GM23338 (cell line): ENCODE measurements at regions not wholly inside any gene's neighbourhood (a gene's known extent, or its start where the extent isn't known, plus 50 kb on each side); places are given as distances from the start of the nearest gene placed in this dataset.

Source experiments
- ATAC-seq: fragments of 200-7000 bp; cut with Tn5 transposase; 3 replicates; pipeline ENCODE4 v1.9.1; 2020
- DNase-seq: peaks from one replicate; pipeline ENCODE4 v3.0.0-alpha.2; 2015; ENCODE audit warnings: low spot score
- H2AFZ ChIP-seq: fragments of 200-600 bp; sonication (generic); 2 replicates; pipeline ENCODE4 v1.8.0; 2016; ENCODE audit warnings: antibody characterized with exemption, mild to moderate bottlenecking, moderate library complexity
- H3F3A ChIP-seq: fragments of 200-600 bp; sonication (generic); replicated peaks from 2 replicates; pipeline ENCODE4 v1.8.0; 2017; ENCODE audit warnings: antibody characterized with exemption, mixed run types, low read depth
- H3K27ac ChIP-seq: fragments of 200-600 bp; sonication (generic); 2 replicates; pipeline ENCODE4 v1.6.1; 2016; ENCODE audit warnings: low read depth
- H3K27me3 ChIP-seq: fragments of 200-600 bp; sonication (generic); 2 replicates; pipeline ENCODE4 v1.8.0; 2016; ENCODE audit warnings: mild to moderate bottlenecking, mixed run types, moderate library complexity; ENCODE audit not compliant: insufficient read depth
- H3K36me3 ChIP-seq: fragments of 200-600 bp; sonication (generic); 2 replicates; pipeline ENCODE4 v1.8.0; 2016; ENCODE audit warnings: mild to moderate bottlenecking; ENCODE audit not compliant: insufficient read depth
- H3K4me1 ChIP-seq: fragments of 200-600 bp; sonication (generic); 2 replicates; pipeline ENCODE4 v1.8.0; 2016; ENCODE audit warnings: mild to moderate bottlenecking, moderate library complexity; ENCODE audit not compliant: insufficient read depth
- H3K4me2 ChIP-seq: fragments of 200-600 bp; sonication (generic); 2 replicates; pipeline ENCODE4 v1.7.1; 2017; ENCODE audit warnings: mixed run types
- H3K4me3 ChIP-seq: fragments of 200-600 bp; sonication (generic); 2 replicates; pipeline ENCODE4 v1.6.1; 2016; ENCODE audit warnings: mixed run types
- H3K79me2 ChIP-seq: fragments of 200-600 bp; sonication (generic); replicated peaks from 2 replicates; pipeline ENCODE4 v1.8.0; 2017; ENCODE audit warnings: mild to moderate bottlenecking; ENCODE audit not compliant: insufficient read depth
- H3K9me2 ChIP-seq: fragments of 200-600 bp; sonication (generic); 2 replicates; pipeline ENCODE4 v1.8.0; 2017; ENCODE audit not compliant: insufficient read depth
- H4K20me1 ChIP-seq: fragments of 200-600 bp; sonication (generic); replicated peaks from 2 replicates; pipeline ENCODE4 v1.8.0; 2017; ENCODE audit warnings: mild to moderate bottlenecking; ENCODE audit not compliant: insufficient read depth
- H3K27ac Mint-ChIP-seq: 2 replicates; pipeline ENCODE4 v1.8.0; 2020; ENCODE audit warnings: inconsistent platforms, mild to moderate bottlenecking, moderate library complexity, mixed read lengths
- H3K27me3 Mint-ChIP-seq: 3 replicates; pipeline ENCODE4 v1.8.0; 2022; ENCODE audit warnings: low read depth, mild to moderate bottlenecking, moderate library complexity, mixed read lengths, inconsistent platforms; ENCODE audit not compliant: insufficient read depth, poor library complexity
- H3K36me3 Mint-ChIP-seq: 3 replicates; pipeline ENCODE4 v1.8.0; 2021; ENCODE audit warnings: low read depth, mild to moderate bottlenecking, inconsistent platforms, moderate library complexity, mixed read lengths
- H3K4me1 Mint-ChIP-seq: 3 replicates; pipeline ENCODE4 v1.8.0; 2020; ENCODE audit warnings: mild to moderate bottlenecking, inconsistent platforms, mixed read lengths
- H3K4me3 Mint-ChIP-seq: 3 replicates; pipeline ENCODE4 v1.8.0; 2021; ENCODE audit warnings: moderate library complexity, mild to moderate bottlenecking, inconsistent platforms, mixed read lengths
- H3K9me3 Mint-ChIP-seq: 3 replicates; pipeline ENCODE4 v1.8.0; 2020; ENCODE audit warnings: moderate library complexity, mild to moderate bottlenecking, inconsistent platforms, mixed read lengths
- CTCF ChIP-seq, 2 experiments: fragments of 200-600 bp in 1 of 2; sonication (generic) in 1 of 2; conservative IDR thresholded peaks; 2 replicates each; pipeline versions ENCODE4 v1.5.1 to v1.6.1; 2016 to 2017; ENCODE audit warnings: antibody characterized with exemption in 2 of 2, low read depth in 2 of 2, mild to moderate bottlenecking in 2 of 2, moderate library complexity in 1 of 2
- EZH2 ChIP-seq: fragments of 200-600 bp; sonication (generic); IDR thresholded peaks from one replicate; pipeline ENCODE4 v1.8.0; 2017; ENCODE audit warnings: antibody characterized with exemption, mild to moderate bottlenecking, low read depth; ENCODE audit not compliant: unreplicated experiment
- EZH2phosphoT487 ChIP-seq: fragments of 200-600 bp; sonication (generic); IDR thresholded peaks from one replicate; pipeline ENCODE4 v1.8.1; 2018; ENCODE audit warnings: antibody characterized with exemption; ENCODE audit not compliant: unreplicated experiment
- STAT1 ChIP-seq: IDR thresholded peaks from one replicate; pipeline ENCODE4 v1.6.1; 2016; ENCODE audit warnings: antibody characterized with exemption; ENCODE audit not compliant: unreplicated experiment
- ZNF462 ChIP-seq: fragments of 250-450 bp; sonication (Bioruptor Pico); IDR thresholded peaks from 2 replicates; pipeline ENCODE4 v1.5.0; 2020; ENCODE audit warnings: mild to moderate bottlenecking, moderate library complexity

- Histone ChIP-seq H3K79me2 (no peaks in the 10 kb centered on the region), H4K20me1 (no peaks in the 10 kb centered on the region), H3K4me2 (no peak overlapping the region), H2AFZ (no peak overlapping the region), H3K36me3 (no peaks in the 10 kb centered on the region), H3K4me3 (no peak overlapping the region), H3K9me2 (no peaks in the 10 kb centered on the region), H3K27me3 (no peaks in the 10 kb centered on the region), H3F3A (no peaks in the 10 kb centered on the region), H3K4me1 (no peaks in the 10 kb centered on the region), H3K27ac (no peak overlapping the region)
- ATAC-seq (no peak), DNase-seq (no peak)
- no peak overlapping the region for H3K27ac Mint-ChIP-seq
- no peak for TF ChIP-seq STAT1
- no peak for TF ChIP-seq EZH2phosphoT487
- TF ChIP-seq EZH2: no peak
- no peak for TF ChIP-seq ZNF462
- TF ChIP-seq CTCF (conservative IDR thresholded peaks at IDR 0.05; ENCODE audit: low read depth in 2 of 2): no peak
- H3K4me3 Mint-ChIP-seq: no peak overlapping the region
- H3K27me3 Mint-ChIP-seq: peaks cover 3% of the 10 kb centered on the region
- no peaks in the 10 kb centered on the region for H3K36me3 Mint-ChIP-seq
- H3K9me3 Mint-ChIP-seq: no peaks in the 10 kb centered on the region; the same call in 2 of the 3 replicates
- H3K4me1 Mint-ChIP-seq: peaks cover 5% of the 10 kb centered on the region
Measured at GRCh38 chr9:124182741-124183140, 75.0 kb upstream of the NEK6 start.
